22Rv1 (cell line): ENCODE measurements at regions not wholly inside any gene's neighbourhood (a gene's known extent, or its start where the extent isn't known, plus 50 kb on each side); places are given as distances from the start of the nearest gene placed in this dataset.

Experiments used
- CTCF ChIP-seq: fragments of 450-650 bp; IDR thresholded peaks from 2 replicates; pipeline ENCODE4 v1.5.1; 2017; ENCODE audit warnings: mild to moderate bottlenecking
- ZFX ChIP-seq: fragments of 450-650 bp; IDR thresholded peaks from 2 replicates; pipeline ENCODE4 v1.6.1; 2017; ENCODE audit warnings: antibody characterized with exemption, borderline replicate concordance

GRCh38 chr16:25344006-25344405 is 86.4 kb upstream of the ZKSCAN2 start:
- TF ChIP-seq CTCF (no peak), ZFX (no peak)
